GM19025 (cell line): ENCODE measurements at regions not wholly inside any gene's neighbourhood (a gene's known extent, or its start where the extent isn't known, plus 50 kb on each side); places are given as distances from the start of the nearest gene placed in this dataset.

Experiments
- ATAC-seq: cut with Tn5 transposase; IDR thresholded peaks from one replicate; pipeline ENCODE4 v1.9.1; 2021; ENCODE audit warnings: mild to moderate bottlenecking, low read depth, moderate library complexity; ENCODE audit not compliant: unreplicated experiment

GRCh38 chr5:135128361-135128760 is 94.3 kb upstream of the PITX1 start:
- ATAC-seq, result no peak

- ATAC-seq, result no peak
Observed at GRCh38 chr5:135127439-135128240, 93.6 kb upstream of the PITX1 start.

GRCh38 chr5:135126688-135127438 is 92.8 kb upstream of the PITX1 start:
- ATAC-seq, result no peak

- ATAC-seq, result no peak
Observed at GRCh38 chr5:135124724-135125123, 90.7 kb upstream of the PITX1 start.

GRCh38 chr5:135124128-135124527 is 90.1 kb upstream of the PITX1 start:
- no peak for ATAC-seq

GRCh38 chr5:135122797-135123196 is 88.8 kb upstream of the PITX1 start:
- ATAC-seq, result no peak

- ATAC-seq, result no peak
Observed at GRCh38 chr5:135120951-135121350, 86.9 kb upstream of the PITX1 start.

- ATAC-seq, result no peak
Observed at GRCh38 chr5:135119481-135119880, 85.5 kb upstream of the PITX1 start.

- ATAC-seq, result no peak
Observed at GRCh38 chr5:135117590-135117989, 83.6 kb upstream of the PITX1 start.

GRCh38 chr5:135116160-135116561 is 82.1 kb upstream of the PITX1 start:
- ATAC-seq, result no peak

- ATAC-seq, result no peak
Observed at GRCh38 chr5:135115591-135115990, 81.6 kb upstream of the PITX1 start.

- ATAC-seq, result no peak
Observed at GRCh38 chr5:135114759-135115158, 80.7 kb upstream of the PITX1 start.

GRCh38 chr5:135112008-135112725 is 78.1 kb upstream of the PITX1 start:
- no peak for ATAC-seq

- no peak for ATAC-seq
Observed at GRCh38 chr5:135110785-135111596, 77.0 kb upstream of the PITX1 start.

- ATAC-seq, result no peak
Observed at GRCh38 chr5:135108992-135109391, 75.0 kb upstream of the PITX1 start.

- no peak for ATAC-seq
Observed at GRCh38 chr5:135108569-135108968, 74.5 kb upstream of the PITX1 start.

- no peak for ATAC-seq
Observed at GRCh38 chr5:135107986-135108385, 74.0 kb upstream of the PITX1 start.

- ATAC-seq, result no peak
Observed at GRCh38 chr5:135106610-135107471, 72.8 kb upstream of the PITX1 start.

- no peak for ATAC-seq
Observed at GRCh38 chr5:135106136-135106535, 72.1 kb upstream of the PITX1 start.

GRCh38 chr5:135105105-135105484 is 71.1 kb upstream of the PITX1 start:
- no peak for ATAC-seq
